Nephron (organoid): ENCODE measurements at regions not wholly inside any gene's neighbourhood (a gene's known extent, or its start where the extent isn't known, plus 50 kb on each side); places are given as distances from the start of the nearest gene placed in this dataset.

Experiments used
- H3K27ac Mint-ChIP-seq, 3 experiments: 2 replicates each; pipeline ENCODE4 v1.8.0; 2020; ENCODE audit warnings: mixed read lengths in 3 of 3, mild to moderate bottlenecking in 2 of 3, moderate library complexity in 1 of 3
- H3K27me3 Mint-ChIP-seq: 2 replicates; pipeline ENCODE4 v1.8.0; 2021; ENCODE audit warnings: low read depth, mild to moderate bottlenecking, moderate library complexity, mixed read lengths
- H3K36me3 Mint-ChIP-seq: 2 replicates; pipeline ENCODE4 v1.8.0; 2020; ENCODE audit warnings: low read depth, mixed read lengths
- H3K4me1 Mint-ChIP-seq: 2 replicates; pipeline ENCODE4 v1.8.0; 2020; ENCODE audit warnings: mixed read lengths
- H3K4me3 Mint-ChIP-seq, 3 experiments: 2 replicates each; pipeline ENCODE4 v1.8.0; 2020; ENCODE audit warnings: mild to moderate bottlenecking in 3 of 3, mixed read lengths in 3 of 3, moderate library complexity in 2 of 3
- H3K9me3 Mint-ChIP-seq: 2 replicates; pipeline ENCODE4 v1.8.0; 2020; ENCODE audit warnings: mixed read lengths
- TF ChIP-seq, protein P1 (sequence below), 3 experiments: fragments of 200-600 bp; sonication (generic); IDR thresholded peaks; one replicate each; pipeline ENCODE4 v1.5.0; 2021; ENCODE audit warnings: antibody characterized with exemption in 3 of 3; ENCODE audit not compliant: unreplicated experiment in 3 of 3

DNA sequence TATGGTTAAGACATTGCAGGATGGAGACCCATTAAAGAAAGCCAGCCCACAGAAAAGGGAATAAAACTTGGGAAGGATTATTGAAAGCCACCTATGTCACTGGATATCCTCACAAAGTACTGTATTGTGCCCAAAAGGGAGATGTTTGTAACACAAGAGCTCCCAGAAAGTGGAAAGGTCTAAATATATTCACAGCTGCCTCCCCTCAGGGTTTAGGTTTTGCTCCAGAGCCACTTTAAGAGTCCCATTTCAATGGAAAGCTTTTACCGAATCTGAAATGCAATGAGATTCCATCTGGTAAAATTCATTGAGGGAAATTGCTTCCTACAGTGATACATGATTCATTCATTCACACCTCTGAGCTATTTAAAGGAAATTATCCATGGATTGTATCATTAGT is 176.4 kb downstream of the XPNPEP1 start:
- H3K27ac Mint-ChIP-seq: no peak overlapping the region
- peaks cover 29% of the 10 kb centered on the region for H3K4me1 Mint-ChIP-seq
- H3K9me3 Mint-ChIP-seq: peaks cover 12% of the 10 kb centered on the region
- no peak overlapping the region for H3K4me3 Mint-ChIP-seq
- TF ChIP-seq, protein P1, sequence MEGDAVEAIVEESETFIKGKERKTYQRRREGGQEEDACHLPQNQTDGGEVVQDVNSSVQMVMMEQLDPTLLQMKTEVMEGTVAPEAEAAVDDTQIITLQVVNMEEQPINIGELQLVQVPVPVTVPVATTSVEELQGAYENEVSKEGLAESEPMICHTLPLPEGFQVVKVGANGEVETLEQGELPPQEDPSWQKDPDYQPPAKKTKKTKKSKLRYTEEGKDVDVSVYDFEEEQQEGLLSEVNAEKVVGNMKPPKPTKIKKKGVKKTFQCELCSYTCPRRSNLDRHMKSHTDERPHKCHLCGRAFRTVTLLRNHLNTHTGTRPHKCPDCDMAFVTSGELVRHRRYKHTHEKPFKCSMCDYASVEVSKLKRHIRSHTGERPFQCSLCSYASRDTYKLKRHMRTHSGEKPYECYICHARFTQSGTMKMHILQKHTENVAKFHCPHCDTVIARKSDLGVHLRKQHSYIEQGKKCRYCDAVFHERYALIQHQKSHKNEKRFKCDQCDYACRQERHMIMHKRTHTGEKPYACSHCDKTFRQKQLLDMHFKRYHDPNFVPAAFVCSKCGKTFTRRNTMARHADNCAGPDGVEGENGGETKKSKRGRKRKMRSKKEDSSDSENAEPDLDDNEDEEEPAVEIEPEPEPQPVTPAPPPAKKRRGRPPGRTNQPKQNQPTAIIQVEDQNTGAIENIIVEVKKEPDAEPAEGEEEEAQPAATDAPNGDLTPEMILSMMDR (IDR thresholded peaks at IDR 0.05; ENCODE audit: unreplicated experiment in 3 of 3): no peak
- peaks cover 19% of the 10 kb centered on the region for H3K27me3 Mint-ChIP-seq
- no peaks in the 10 kb centered on the region for H3K36me3 Mint-ChIP-seq

DNA sequence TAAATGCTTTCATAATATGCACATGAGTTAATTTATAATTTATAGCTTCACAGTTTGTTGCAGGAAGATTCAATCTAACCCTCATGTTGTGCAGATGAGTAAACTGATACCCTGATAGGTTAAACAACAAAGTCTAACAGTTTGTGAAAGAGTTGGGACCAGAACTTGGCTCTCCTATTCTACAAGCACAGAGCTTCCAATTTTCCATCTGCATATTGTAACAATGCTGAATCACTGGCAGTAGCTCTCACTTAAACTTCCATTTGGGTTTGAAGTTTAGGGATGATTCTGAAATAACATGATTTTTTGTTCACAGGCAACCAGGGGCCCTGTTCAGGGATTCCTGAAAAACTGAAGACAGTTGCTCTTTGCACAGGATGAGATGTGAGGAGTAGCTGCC is 179.3 kb downstream of the XPNPEP1 start:
- H3K36me3 Mint-ChIP-seq: no peaks in the 10 kb centered on the region
- peaks cover 34% of the 10 kb centered on the region for H3K4me1 Mint-ChIP-seq
- peak overlapping the region in 1 of 3 experiments; percentile 63 for H3K27ac Mint-ChIP-seq
- peaks cover 2% of the 10 kb centered on the region for H3K9me3 Mint-ChIP-seq
- H3K4me3 Mint-ChIP-seq: no peak overlapping the region
- TF ChIP-seq, protein P1 (IDR thresholded peaks at IDR 0.05; ENCODE audit: unreplicated experiment in 3 of 3): no peak
- H3K27me3 Mint-ChIP-seq: peaks cover 17% of the 10 kb centered on the region

DNA sequence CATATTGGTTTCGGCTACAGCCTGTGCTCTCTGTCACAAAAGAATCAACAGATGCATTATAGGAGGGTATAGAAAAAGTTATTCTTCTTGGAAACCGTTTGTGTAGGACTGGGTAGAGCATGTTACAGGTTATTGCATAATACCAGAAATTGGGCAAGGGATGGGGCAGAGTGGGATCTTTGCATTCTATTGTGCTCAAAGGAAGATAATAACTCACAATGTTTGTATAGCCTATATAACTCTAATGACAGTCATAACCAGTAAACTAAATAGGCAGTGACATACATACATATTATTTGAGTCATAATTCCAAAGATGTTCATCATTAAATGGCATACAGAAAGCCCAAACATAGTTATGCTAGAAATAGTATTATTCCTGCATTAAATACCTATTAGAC is 179.7 kb downstream of the XPNPEP1 start:
- Mint-ChIP-seq H3K27me3 (peaks cover 17% of the 10 kb centered on the region), H3K36me3 (no peaks in the 10 kb centered on the region), H3K27ac (peak overlapping the region in 1 of 3 experiments; percentile 63), H3K9me3 (peaks cover 2% of the 10 kb centered on the region), H3K4me1 (peaks cover 34% of the 10 kb centered on the region), H3K4me3 (no peak overlapping the region)
- TF ChIP-seq, protein P1 (IDR thresholded peaks at IDR 0.05; ENCODE audit: unreplicated experiment in 3 of 3): no peak

DNA sequence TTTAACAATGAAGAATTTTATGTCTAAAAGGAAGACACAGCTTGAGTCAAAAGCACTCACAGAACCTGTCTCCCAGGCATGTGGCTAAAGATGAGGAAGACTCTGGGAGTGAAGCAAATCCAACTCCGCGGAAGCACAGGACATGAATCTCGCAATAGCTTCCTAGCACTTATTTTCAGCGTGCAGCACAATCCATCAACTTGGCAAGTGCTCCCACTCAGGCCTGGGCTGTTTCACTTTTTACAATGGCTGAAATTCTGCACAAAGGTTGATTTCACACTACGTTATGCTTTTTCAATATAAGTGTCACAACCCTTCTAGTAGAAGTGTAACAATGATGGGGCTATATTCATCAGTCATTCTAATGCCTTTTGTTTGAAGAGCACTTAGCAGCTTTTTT is 180.2 kb downstream of the XPNPEP1 start:
- Mint-ChIP-seq H3K4me3 (no peak overlapping the region), H3K9me3 (peaks cover 2% of the 10 kb centered on the region), H3K27ac (no peak overlapping the region), H3K4me1 (peaks cover 34% of the 10 kb centered on the region), H3K27me3 (peaks cover 17% of the 10 kb centered on the region), H3K36me3 (no peaks in the 10 kb centered on the region)
- TF ChIP-seq, protein P1 (IDR thresholded peaks at IDR 0.05; ENCODE audit: unreplicated experiment in 3 of 3): no peak

DNA sequence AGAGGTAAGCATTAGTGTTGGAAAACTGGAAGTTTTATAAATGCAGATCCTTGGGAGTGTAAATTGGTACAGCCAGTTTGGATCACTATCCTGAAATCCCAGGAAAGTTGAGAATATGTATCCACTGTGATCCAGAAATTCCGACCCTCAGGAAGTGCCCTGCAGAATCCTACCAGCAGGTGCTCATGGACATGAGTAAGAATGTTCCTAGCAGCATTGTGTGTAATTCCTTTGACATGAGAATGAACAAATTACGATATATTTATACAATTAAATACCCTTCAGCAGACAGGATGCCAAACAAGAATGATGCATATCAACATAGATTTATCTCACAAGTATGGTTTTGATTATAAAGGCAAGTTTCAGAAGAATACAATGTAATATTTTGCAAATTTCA is 181.6 kb downstream of the XPNPEP1 start:
- Mint-ChIP-seq H3K27ac (no peak overlapping the region), H3K4me1 (peaks cover 33% of the 10 kb centered on the region), H3K36me3 (no peaks in the 10 kb centered on the region), H3K27me3 (peaks cover 17% of the 10 kb centered on the region), H3K9me3 (peaks cover 2% of the 10 kb centered on the region), H3K4me3 (no peak overlapping the region)
- TF ChIP-seq, protein P1 (IDR thresholded peaks at IDR 0.05; ENCODE audit: unreplicated experiment in 3 of 3): peak in 1 of 3 experiments; percentile 11

DNA sequence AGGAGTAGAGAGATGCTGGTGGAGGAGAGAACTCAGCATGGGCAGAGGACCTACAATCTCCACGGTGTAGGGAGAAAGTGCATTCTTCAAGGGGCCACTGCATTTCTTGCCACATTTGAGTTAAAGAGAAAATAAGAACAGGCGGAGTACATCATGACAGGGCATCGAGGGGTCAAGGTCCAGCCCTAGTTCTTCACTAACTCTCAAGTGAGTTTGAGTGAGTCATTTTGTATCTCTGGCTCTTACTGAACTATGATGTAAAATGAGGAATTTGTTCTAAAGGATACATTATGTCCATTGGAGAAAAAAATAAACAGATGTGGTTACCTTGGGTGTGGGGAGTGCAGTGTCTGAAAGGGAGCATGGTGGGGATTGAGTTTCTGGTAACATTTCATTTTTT is 182.9 kb downstream of the XPNPEP1 start:
- no peak overlapping the region for H3K4me3 Mint-ChIP-seq
- H3K27me3 Mint-ChIP-seq: peaks cover 17% of the 10 kb centered on the region
- no peaks in the 10 kb centered on the region for H3K36me3 Mint-ChIP-seq
- H3K9me3 Mint-ChIP-seq: no peaks in the 10 kb centered on the region
- no peak overlapping the region for H3K27ac Mint-ChIP-seq
- TF ChIP-seq, protein P1 (IDR thresholded peaks at IDR 0.05; ENCODE audit: unreplicated experiment in 3 of 3): no peak
- peaks cover 23% of the 10 kb centered on the region for H3K4me1 Mint-ChIP-seq
